Panc1 (cell line): ENCODE measurements at regions not wholly inside any gene's neighbourhood (a gene's known extent, or its start where the extent isn't known, plus 50 kb on each side); places are given as distances from the start of the nearest gene placed in this dataset.

Source experiments
- ATAC-seq: fragments of 200-7000 bp; cut with Tn5 transposase; 2 replicates; pipeline ENCODE4 v1.9.1; 2020; ENCODE audit warnings: mild to moderate bottlenecking, moderate library complexity
- BruUV-seq: library from RNA; stranded (reverse); fragments of 400-500 nt; replicated peaks from 2 replicates; lab custom pipeline; 2021; lab: Mats Ljungman, UMichigan
- CTCF ChIA-PET: fragments of 300-600 bp; sonication (Branson Sonifier 250); formaldehyde crosslinking; loops from one replicate; lab custom pipeline; 2022; ENCODE audit warnings: antibody characterized with exemption; lab: Charles Lee
- POLR2A ChIA-PET: fragments of 300-600 bp; sonication (Branson Sonifier 250); formaldehyde crosslinking; loops from one replicate; lab custom pipeline; 2022; ENCODE audit warnings: antibody characterized with exemption; lab: Charles Lee
- DNase-seq: peaks from one replicate; pipeline ENCODE4 v3.0.0-alpha.2; 2010; ENCODE audit warnings: low read depth, low spot score
- H3K27ac ChIP-seq: 2 replicates; pipeline ENCODE4 v1.5.1; 2011; ENCODE audit warnings: mild to moderate bottlenecking, low read length, inconsistent platforms
- H3K27me3 ChIP-seq: fragments of 200-500 bp; sonication (Bioruptor generic); 2 replicates; pipeline ENCODE4 v1.6.0; 2014; ENCODE audit warnings: low read length, inconsistent platforms; ENCODE audit not compliant: control insufficient read depth, insufficient read depth
- H3K36me3 ChIP-seq: fragments of 200-500 bp; sonication (Bioruptor generic); 2 replicates; pipeline ENCODE4 v1.5.1; 2014; ENCODE audit warnings: inconsistent platforms, mild to moderate bottlenecking, low read length, moderate library complexity; ENCODE audit not compliant: control insufficient read depth, insufficient read depth
- H3K4me1 ChIP-seq: 2 replicates; pipeline ENCODE4 v1.5.1; 2011; ENCODE audit warnings: inconsistent platforms, mild to moderate bottlenecking, low read length, moderate library complexity; ENCODE audit not compliant: control insufficient read depth, insufficient read depth
- H3K4me3 ChIP-seq, 2 experiments: 2 replicates each; pipeline ENCODE4 v1.5.1; 2011 to 2012; ENCODE audit warnings: low read depth in 2 of 2, low read length in 2 of 2, mild to moderate bottlenecking in 2 of 2, inconsistent platforms in 1 of 2, moderate library complexity in 1 of 2
- H3K9me3 ChIP-seq: fragments of 200-500 bp; sonication (Bioruptor generic); 2 replicates; pipeline ENCODE4 v1.5.1; 2014; ENCODE audit warnings: low read depth, mild to moderate bottlenecking, inconsistent platforms, low read length, moderate library complexity; ENCODE audit not compliant: control insufficient read depth, insufficient read depth
- CTCF ChIP-seq: fragments of 450-650 bp; IDR thresholded peaks from 2 replicates; pipeline ENCODE4 v1.5.1; 2017; ENCODE audit warnings: mild to moderate bottlenecking
- POLR2AphosphoS5 ChIP-seq: IDR thresholded peaks from 2 replicates; pipeline ENCODE4 v1.6.1; 2012; ENCODE audit warnings: mild to moderate bottlenecking, low read depth, low read length, moderate library complexity
- REST ChIP-seq, 2 experiments: IDR thresholded peaks; 2 replicates each; pipeline ENCODE4 v1.6.1; 2011 to 2012; ENCODE audit warnings: low read depth in 2 of 2, control low read depth in 1 of 2, low read length in 1 of 2, mild to moderate bottlenecking in 1 of 2, moderate library complexity in 1 of 2; ENCODE audit not compliant: insufficient read depth in 1 of 2
- SIN3A ChIP-seq: IDR thresholded peaks from 2 replicates; pipeline ENCODE4 v1.6.1; 2012; ENCODE audit warnings: low read depth, mild to moderate bottlenecking, low read length, moderate library complexity, borderline replicate concordance; ENCODE audit not compliant: insufficient read depth
- TCF7L2 ChIP-seq: IDR thresholded peaks from 2 replicates; pipeline ENCODE4 v1.6.1; 2011; ENCODE audit warnings: mild to moderate bottlenecking, low read depth, low read length, inconsistent platforms
- in situ Hi-C: cut with HindIII; loops from 2 replicates; pipeline ENCODE4 v1.10.0; 2016; ENCODE audit warnings: low sequenced_read_pairs, low pct_unique_long_range_greater_than_20kb
- intact Hi-C: fragments of 100-400 bp; cut with micrococcal nuclease; formaldehyde crosslinking; loops from one replicate; pipeline ENCODE4 v1.10.0; 2022; ENCODE audit not compliant: unreplicated experiment

GRCh38 chr4:122219356-122219755 is 67.2 kb downstream of the BLTP1 start:
- BruUV-seq = no TSS peak
- POLR2A ChIA-PET = no interaction called here
- Histone ChIP-seq H3K27me3 (no peaks in the 10 kb centered on the region), H3K27ac (no peak overlapping the region), H3K4me3 (no peak overlapping the region), H3K9me3 (no peaks in the 10 kb centered on the region), H3K4me1 (no peaks in the 10 kb centered on the region), H3K36me3 (no peaks in the 10 kb centered on the region; the same call in 1 of the 2 replicates)
- in situ Hi-C loops = no loop called here
- no peak for TF ChIP-seq TCF7L2
- CTCF ChIA-PET = no interaction called here
- intact Hi-C loops = no loop called here
- ATAC-seq (no peak), DNase-seq (no peak)

- ChIA-PET CTCF (no interaction called here), POLR2A (no interaction called here)
- in situ Hi-C loops (no loop called here), intact Hi-C loops (no loop called here)
- DNase-seq (no peak), ATAC-seq (no peak)
- Histone ChIP-seq H3K36me3 (no peaks in the 10 kb centered on the region; the same call in 1 of the 2 replicates), H3K9me3 (no peaks in the 10 kb centered on the region), H3K27ac (no peak overlapping the region), H3K27me3 (no peaks in the 10 kb centered on the region), H3K4me1 (no peaks in the 10 kb centered on the region), H3K4me3 (no peak overlapping the region)
- TF ChIP-seq CTCF (no peak), SIN3A (no peak), TCF7L2 (no peak), POLR2AphosphoS5 (no peak), REST (IDR thresholded peaks at IDR 0.05; ENCODE audit: insufficient read depth in 1 of 2, low read depth in 2 of 2, low read length in 1 of 2) (no peak)
- no TSS peak for BruUV-seq
Measured at GRCh38 chr4:122221322-122221721, 69.2 kb downstream of the BLTP1 start.

- Histone ChIP-seq H3K4me3 (no peak overlapping the region), H3K9me3 (no peaks in the 10 kb centered on the region), H3K4me1 (no peaks in the 10 kb centered on the region), H3K27me3 (no peaks in the 10 kb centered on the region), H3K27ac (no peak overlapping the region), H3K36me3 (no peaks in the 10 kb centered on the region; the same call in 1 of the 2 replicates)
- no peak for ATAC-seq
- CTCF ChIA-PET = no interaction called here
- POLR2A ChIA-PET = no interaction called here
- BruUV-seq = no TSS peak
- DNase-seq = no peak
- TF ChIP-seq SIN3A (no peak), CTCF (peak; percentile 31), TCF7L2 (no peak), REST (IDR thresholded peaks at IDR 0.05; ENCODE audit: insufficient read depth in 1 of 2, low read depth in 2 of 2, low read length in 1 of 2) (no peak)
- intact Hi-C loops = no loop called here
- in situ Hi-C loops = no loop called here
Measured at GRCh38 chr4:122224348-122224747, 72.2 kb downstream of the BLTP1 start.
